Endothelial cell of umbilical vein (primary cell): ENCODE measurements at regions not wholly inside any gene's neighbourhood (a gene's known extent, or its start where the extent isn't known, plus 50 kb on each side); places are given as distances from the start of the nearest gene placed in this dataset.

Source experiments
- CTCF ChIP-seq, 2 donors: IDR thresholded peaks; 1 replicate in 1 of 2; 2 replicates in 1 of 2; pipeline ENCODE4 v1.5.1; 2011; ENCODE audit warnings: low read length in 2 of 2, mild to moderate bottlenecking in 2 of 2, moderate library complexity in 2 of 2, control low read depth in 1 of 2, inconsistent platforms in 1 of 2, low read depth in 1 of 2; ENCODE audit not compliant: insufficient read depth in 1 of 2; ENCODE audit errors: extremely low read depth in 1 of 2
- EZH2 ChIP-seq: IDR thresholded peaks from 2 replicates; pipeline ENCODE4 v1.6.1; 2012; ENCODE audit warnings: borderline replicate concordance, low read depth, mild to moderate bottlenecking, moderate library complexity, low read length, inconsistent platforms; ENCODE audit not compliant: severe bottlenecking
- MAX ChIP-seq: IDR thresholded peaks from 2 replicates; pipeline ENCODE4 v1.6.1; 2011; ENCODE audit not compliant: insufficient read depth, insufficient read length
- POLR2A ChIP-seq: IDR thresholded peaks from 2 replicates; pipeline ENCODE4 v1.6.1; 2012; ENCODE audit warnings: low read depth, mild to moderate bottlenecking, control low read depth, low read length

- no peak for TF ChIP-seq POLR2A
- TF ChIP-seq CTCF (IDR thresholded peaks at IDR 0.05; ENCODE audit: extremely low read depth in 1 of 2, insufficient read depth in 1 of 2, low read depth in 1 of 2, low read length in 2 of 2) = no peak
- no peak for TF ChIP-seq EZH2
- no peak for TF ChIP-seq MAX
Measured at GRCh38 chr11:111193924-111194490, 51.5 kb upstream of the POU2AF2 start.
